ENCODE measurements at regions not wholly inside any gene's neighbourhood (a gene's known extent, or its start where the extent isn't known, plus 50 kb on each side); places are given as distances from the start of the nearest gene placed in this dataset.

DNA sequence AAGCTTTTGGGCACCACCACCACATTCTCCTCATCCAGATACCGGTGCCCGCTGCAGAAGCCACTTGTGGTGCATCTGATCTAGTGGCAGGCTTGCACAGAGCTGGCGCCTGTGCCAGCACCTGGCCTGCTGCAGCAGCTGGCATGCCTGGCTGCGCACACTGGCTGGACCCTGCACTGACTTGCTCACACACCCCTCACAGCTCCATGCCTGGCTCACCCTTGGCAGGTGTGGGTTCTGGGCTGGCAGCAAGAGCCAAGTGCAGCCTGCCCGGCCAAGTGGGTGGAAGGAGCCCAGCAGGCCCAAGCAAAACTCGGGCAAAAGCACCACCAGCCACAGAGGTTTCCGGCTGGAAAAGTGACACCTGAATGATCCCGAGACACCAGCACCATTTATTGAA is 315.7 kb upstream of the RRP15 start:
- TF ChIP-seq, protein P1, sequence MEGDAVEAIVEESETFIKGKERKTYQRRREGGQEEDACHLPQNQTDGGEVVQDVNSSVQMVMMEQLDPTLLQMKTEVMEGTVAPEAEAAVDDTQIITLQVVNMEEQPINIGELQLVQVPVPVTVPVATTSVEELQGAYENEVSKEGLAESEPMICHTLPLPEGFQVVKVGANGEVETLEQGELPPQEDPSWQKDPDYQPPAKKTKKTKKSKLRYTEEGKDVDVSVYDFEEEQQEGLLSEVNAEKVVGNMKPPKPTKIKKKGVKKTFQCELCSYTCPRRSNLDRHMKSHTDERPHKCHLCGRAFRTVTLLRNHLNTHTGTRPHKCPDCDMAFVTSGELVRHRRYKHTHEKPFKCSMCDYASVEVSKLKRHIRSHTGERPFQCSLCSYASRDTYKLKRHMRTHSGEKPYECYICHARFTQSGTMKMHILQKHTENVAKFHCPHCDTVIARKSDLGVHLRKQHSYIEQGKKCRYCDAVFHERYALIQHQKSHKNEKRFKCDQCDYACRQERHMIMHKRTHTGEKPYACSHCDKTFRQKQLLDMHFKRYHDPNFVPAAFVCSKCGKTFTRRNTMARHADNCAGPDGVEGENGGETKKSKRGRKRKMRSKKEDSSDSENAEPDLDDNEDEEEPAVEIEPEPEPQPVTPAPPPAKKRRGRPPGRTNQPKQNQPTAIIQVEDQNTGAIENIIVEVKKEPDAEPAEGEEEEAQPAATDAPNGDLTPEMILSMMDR (IDR thresholded peaks at IDR 0.05; ENCODE audit: insufficient read depth, low read length, poor library complexity, severe bottlenecking): no peak
- TF ChIP-seq EZH2phosphoT487 (conservative IDR thresholded peaks at IDR 0.05; ENCODE audit: low read length): no peak
